Fibroblast of lung (primary cell): ENCODE measurements at regions not wholly inside any gene's neighbourhood (a gene's known extent, or its start where the extent isn't known, plus 50 kb on each side); places are given as distances from the start of the nearest gene placed in this dataset.

Source experiments
- EZH2 ChIP-seq: IDR thresholded peaks from 2 replicates; pipeline ENCODE4 v1.5.1; 2012; ENCODE audit warnings: low read length, control low read depth, mild to moderate bottlenecking; ENCODE audit errors: missing control alignments
- TF ChIP-seq, protein P1 (sequence below), 2 donors: IDR thresholded peaks in 1 of 2; conservative IDR thresholded peaks in 1 of 2; 1 replicate in 1 of 2; 2 replicates in 1 of 2; pipeline ENCODE4 v1.5.1; 2011 to 2012; ENCODE audit warnings: low read length in 2 of 2, control low read depth in 1 of 2, inconsistent platforms in 1 of 2, low read depth in 1 of 2, mild to moderate bottlenecking in 1 of 2

DNA sequence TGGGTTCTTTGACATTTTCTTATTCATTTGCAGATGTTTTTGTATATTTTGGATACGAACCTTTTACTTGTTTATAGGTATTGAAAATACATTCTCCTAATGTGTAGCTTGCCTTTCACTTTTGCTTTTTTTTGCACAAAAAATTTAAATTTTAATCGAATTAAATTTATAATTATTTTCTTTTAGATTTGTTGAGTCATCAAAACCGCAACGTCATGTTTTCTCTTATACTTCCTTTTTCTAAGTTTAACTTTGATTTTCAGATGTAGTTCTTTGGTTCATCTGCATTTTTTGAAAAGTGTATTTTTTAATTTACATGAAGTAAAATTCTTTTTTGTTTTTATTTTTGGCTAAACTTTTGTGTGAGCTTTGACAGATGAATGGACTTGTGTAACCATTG, 243.7 kb upstream of the DPYD start:
- TF ChIP-seq, protein P1, sequence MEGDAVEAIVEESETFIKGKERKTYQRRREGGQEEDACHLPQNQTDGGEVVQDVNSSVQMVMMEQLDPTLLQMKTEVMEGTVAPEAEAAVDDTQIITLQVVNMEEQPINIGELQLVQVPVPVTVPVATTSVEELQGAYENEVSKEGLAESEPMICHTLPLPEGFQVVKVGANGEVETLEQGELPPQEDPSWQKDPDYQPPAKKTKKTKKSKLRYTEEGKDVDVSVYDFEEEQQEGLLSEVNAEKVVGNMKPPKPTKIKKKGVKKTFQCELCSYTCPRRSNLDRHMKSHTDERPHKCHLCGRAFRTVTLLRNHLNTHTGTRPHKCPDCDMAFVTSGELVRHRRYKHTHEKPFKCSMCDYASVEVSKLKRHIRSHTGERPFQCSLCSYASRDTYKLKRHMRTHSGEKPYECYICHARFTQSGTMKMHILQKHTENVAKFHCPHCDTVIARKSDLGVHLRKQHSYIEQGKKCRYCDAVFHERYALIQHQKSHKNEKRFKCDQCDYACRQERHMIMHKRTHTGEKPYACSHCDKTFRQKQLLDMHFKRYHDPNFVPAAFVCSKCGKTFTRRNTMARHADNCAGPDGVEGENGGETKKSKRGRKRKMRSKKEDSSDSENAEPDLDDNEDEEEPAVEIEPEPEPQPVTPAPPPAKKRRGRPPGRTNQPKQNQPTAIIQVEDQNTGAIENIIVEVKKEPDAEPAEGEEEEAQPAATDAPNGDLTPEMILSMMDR (conservative IDR thresholded peaks at IDR 0.05 in 1 of 2, IDR thresholded peaks at IDR 0.05 in 1 of 2; ENCODE audit: low read depth in 1 of 2, low read length in 2 of 2), result no peak
- TF ChIP-seq EZH2, result no peak
